HepG2 (cell line): ENCODE measurements at regions not wholly inside any gene's neighbourhood (a gene's known extent, or its start where the extent isn't known, plus 50 kb on each side); places are given as distances from the start of the nearest gene placed in this dataset.
A peak's percentile ranks its signal among the peaks of the same experiment; 100 is the strongest.

Experiments
- ATAC-seq: fragments of 200-7000 bp; cut with Tn5 transposase; 3 replicates; pipeline ENCODE4 v1.9.1; 2020; ENCODE audit warnings: mild to moderate bottlenecking, moderate library complexity
- BruUV-seq: library from RNA; stranded (reverse); fragments of 400-500 nt; replicated peaks from 2 replicates; lab custom pipeline; 2021; lab: Mats Ljungman, UMichigan
- CTCF ChIA-PET: fragments of 300-600 bp; formaldehyde crosslinking; extraction: SDS; loops from one replicate; lab custom pipeline; 2021; ENCODE audit warnings: low total read pairs, inconsistent platforms, low intra/inter-chr PET ratio; lab: Yijun Ruan, JAX
- POLR2A ChIA-PET: fragments of 350-600 bp; sonication (Branson Sonifier 250); formaldehyde crosslinking; loops from one replicate; lab custom pipeline; 2020; ENCODE audit warnings: antibody characterized with exemption, inconsistent platforms; lab: Yijun Ruan, JAX
- DNase-seq: peaks from one replicate; pipeline ENCODE4 v3.0.0-alpha.2; 2015; ENCODE audit warnings: low spot score
- FAIRE-seq: peaks from 3 replicates; lab custom pipeline; 2011; peaks lifted over from hg19 to GRCh38; lab: Jason Lieb, UNC
- H2AFZ ChIP-seq: one replicate; pipeline ENCODE4 v1.6.1; 2011; ENCODE audit warnings: low read length, inconsistent platforms
- H3K27ac ChIP-seq: fragments of 300-600 bp; 3 replicates; pipeline ENCODE4 v1.8.0; 2011; ENCODE audit warnings: mixed run types, mild to moderate bottlenecking, mixed read lengths, low read length, inconsistent platforms; ENCODE audit not compliant: insufficient read depth; ENCODE audit errors: extremely low read length
- H3K27me3 ChIP-seq, 2 experiments: fragments of 200-600 bp in 1 of 2; 2 replicates in 1 of 2; 3 replicates in 1 of 2; pipeline versions ENCODE4 v1.6.0 to v1.8.0; 2011; ENCODE audit warnings: low read length in 2 of 2, mild to moderate bottlenecking in 2 of 2, moderate library complexity in 2 of 2, inconsistent platforms in 1 of 2; ENCODE audit not compliant: insufficient read depth in 2 of 2, control insufficient read depth in 1 of 2
- H3K36me3 ChIP-seq, 2 experiments: fragments of 200-600 bp in 1 of 2; replicated peaks in 1 of 2; 2 replicates in 1 of 2; 3 replicates in 1 of 2; pipeline versions ENCODE4 v1.5.1 to v1.8.0; 2011; ENCODE audit warnings: low read length in 2 of 2, inconsistent platforms in 1 of 2; ENCODE audit not compliant: insufficient read depth in 2 of 2, control insufficient read depth in 1 of 2
- H3K4me1 ChIP-seq: 2 replicates; pipeline ENCODE4 v1.5.1; 2012; ENCODE audit warnings: low read length, inconsistent platforms; ENCODE audit not compliant: insufficient read depth
- H3K4me2 ChIP-seq: 2 replicates; pipeline ENCODE4 v1.6.0; 2011; ENCODE audit warnings: low read depth, low read length, inconsistent platforms
- H3K4me3 ChIP-seq, 3 experiments: fragments of 200-600 bp in 1 of 3; sonication (generic), shearing (Covaris generic) in 1 of 3; replicated peaks in 1 of 3; 2 replicates each; pipeline ENCODE4 v1.5.1; 2011 to 2016; ENCODE audit warnings: low read length in 3 of 3, inconsistent platforms in 2 of 3, low read depth in 2 of 3, mild to moderate bottlenecking in 2 of 3, control low read depth in 1 of 3, mixed read lengths in 1 of 3; ENCODE audit not compliant: insufficient read depth in 1 of 3
- H3K79me2 ChIP-seq: one replicate; pipeline ENCODE4 v1.6.1; 2011; ENCODE audit warnings: low read length, inconsistent platforms; ENCODE audit not compliant: insufficient read depth
- H3K9ac ChIP-seq: 2 replicates; pipeline ENCODE4 v1.6.0; 2011; ENCODE audit warnings: mild to moderate bottlenecking, low read depth, low read length, inconsistent platforms; ENCODE audit not compliant: insufficient read depth
- H3K9me3 ChIP-seq: 2 replicates; pipeline ENCODE4 v1.5.1; 2012; ENCODE audit warnings: mild to moderate bottlenecking, low read length
- H4K20me1 ChIP-seq: 2 replicates; pipeline ENCODE4 v1.6.0; 2011; ENCODE audit warnings: inconsistent platforms, mild to moderate bottlenecking, low read length, moderate library complexity; ENCODE audit not compliant: insufficient read depth
- CREB1 ChIP-seq, 2 experiments: fragments of 450-650 bp in 1 of 2; IDR thresholded peaks; 2 replicates each; pipeline ENCODE4 v1.6.1; 2016 to 2017; ENCODE audit warnings: control low read depth in 1 of 2, mild to moderate bottlenecking in 1 of 2, missing compliant biosample characterization in 1 of 2, missing genetic modification characterization in 1 of 2
- RAD51 ChIP-seq: fragments of 450-650 bp; IDR thresholded peaks from 2 replicates; pipeline ENCODE4 v1.6.1; 2016; ENCODE audit warnings: borderline replicate concordance
- ZNF572 ChIP-seq: sonication (generic); formaldehyde crosslinking; IDR thresholded peaks from 2 replicates; pipeline ENCODE4 v1.5.1; 2020; ENCODE audit warnings: mild to moderate bottlenecking, missing genetic modification reagents
- ZNF768 ChIP-seq: sonication (generic); formaldehyde crosslinking; IDR thresholded peaks from 2 replicates; pipeline ENCODE4 v1.4.0; 2020; ENCODE audit warnings: missing genetic modification reagents
- ZNF780A ChIP-seq: sonication (generic); formaldehyde crosslinking; IDR thresholded peaks from 2 replicates; pipeline ENCODE4 v1.8.0; 2022; ENCODE audit warnings: mild to moderate bottlenecking, missing genetic modification reagents, moderate library complexity
- WGBS: methylation state at CpG from one replicate; pipeline ENCODE4 v1.1.6; 2017; ENCODE audit warnings: low lambda C conversion rate; 5-methylcytosine and 5-hydroxymethylcytosine counted together
- in situ Hi-C: cut with HindIII; loops from 2 replicates; pipeline ENCODE4 v1.10.0; 2017; ENCODE audit warnings: low pct_unique_long_range_greater_than_20kb; ENCODE audit not compliant: extremely low pct_ligation_motif_present
- intact Hi-C: fragments of 100-400 bp; cut with micrococcal nuclease; formaldehyde crosslinking; loops from one replicate; pipeline ENCODE4 v1.10.0; 2022; ENCODE audit not compliant: unreplicated experiment

GRCh38 chr14:27127838-27128237 lies 530.0 kb upstream of the NOVA1 start:
- TF ChIP-seq ZNF780A (no peak), CREB1 (IDR thresholded peaks at IDR 0.05) (peak; percentile 54), CREB1 (CRISPR knock-in tag; IDR thresholded peaks at IDR 0.05) (no peak)
- DNase-seq (no peak), FAIRE-seq (no peak), ATAC-seq (no peak)
- Histone ChIP-seq H3K4me3 (no peak overlapping the region), H3K27me3 (no peaks in the 10 kb centered on the region), H3K27ac (no peak overlapping the region), H3K9me3 (peaks cover 95% of the 10 kb centered on the region), H2AFZ (no peak overlapping the region), H3K4me1 (no peaks in the 10 kb centered on the region), H3K79me2 (no peaks in the 10 kb centered on the region), H3K4me2 (no peak overlapping the region), H3K36me3 (no peaks in the 10 kb centered on the region), H4K20me1 (no peaks in the 10 kb centered on the region), H3K9ac (no peak overlapping the region)
- intact Hi-C loops (no loop called here), in situ Hi-C loops (no loop called here)
- ChIA-PET POLR2A (no interaction called here), CTCF (no interaction called here)
- WGBS, result 2% methylated on average over 3 of the region's 3 CpGs
- no TSS peak for BruUV-seq

GRCh38 chr14:27134200-27134599 lies 536.4 kb upstream of the NOVA1 start:
- no peak for FAIRE-seq

More at GRCh38 chr14:27134200-27134599, 536.4 kb upstream of the NOVA1 start:
- H3K4me1 ChIP-seq, result no peaks in the 10 kb centered on the region
- POLR2A ChIA-PET, result no interaction called here
- no peak overlapping the region for H2AFZ ChIP-seq
- H4K20me1 ChIP-seq, result no peaks in the 10 kb centered on the region
- intact Hi-C loops, result no loop called here
- in situ Hi-C loops, result no loop called here
- no peak overlapping the region for H3K4me2 ChIP-seq
- no TSS peak for BruUV-seq
- peak; percentile 56; the same call in 1 of the 2 replicates for TF ChIP-seq RAD51
- TF ChIP-seq ZNF572 (CRISPR knock-in tag), result no peak
- TF ChIP-seq ZNF768 (CRISPR knock-in tag), result no peak
- no peak overlapping the region for H3K9ac ChIP-seq
- DNase-seq (no peak), ATAC-seq (no peak)
- H3K36me3 ChIP-seq, result no peaks in the 10 kb centered on the region
- no peak overlapping the region for H3K27ac ChIP-seq
- no peak overlapping the region for H3K4me3 ChIP-seq
- H3K27me3 ChIP-seq, result no peaks in the 10 kb centered on the region
- WGBS, result 3% methylated on average over 2 of the region's 2 CpGs
- H3K79me2 ChIP-seq, result no peaks in the 10 kb centered on the region
- H3K9me3 ChIP-seq, result peaks cover 92% of the 10 kb centered on the region
- CTCF ChIA-PET, result no interaction called here
